ENCODE measurements at regions not wholly inside any gene's neighbourhood (a gene's known extent, or its start where the extent isn't known, plus 50 kb on each side); places are given as distances from the start of the nearest gene placed in this dataset.

DNA sequence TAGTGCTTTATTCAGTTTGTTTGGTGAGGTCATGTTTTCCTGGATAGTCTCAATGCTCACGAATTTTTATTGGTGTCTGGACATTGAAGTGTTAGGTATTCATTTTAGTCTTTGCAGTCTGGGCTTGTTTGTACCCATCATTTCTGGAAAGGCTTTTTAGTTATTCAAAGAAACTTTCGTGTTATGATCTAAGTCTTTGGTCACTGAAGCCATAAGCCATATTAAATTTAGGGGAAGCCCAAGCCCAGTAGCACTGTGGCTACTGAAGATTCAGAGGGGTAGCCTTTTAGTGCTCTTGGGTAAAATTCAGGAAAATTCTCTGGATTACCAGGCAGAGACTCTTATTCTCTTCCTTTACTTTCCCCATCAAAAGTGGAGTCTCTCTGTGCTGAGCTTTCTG lies 56.2 kb upstream of the PEX5L start:
- H3K9me3 ChIP-seq = no peaks in the 10 kb centered on the region
- no peak overlapping the region for H3K4me3 ChIP-seq
- ChIA-PET CTCF (no interaction called here), POLR2A (no interaction called here)
- no peak for ATAC-seq
- TF ChIP-seq ZC3H11A (IDR thresholded peaks at IDR 0.05) (no peak), RFX5 (IDR thresholded peaks at IDR 0.05) (no peak), RARB (CRISPR knock-in tag; IDR thresholded peaks at IDR 0.05) (no peak), MAFK (IDR thresholded peaks at IDR 0.05; ENCODE audit: partially characterized antibody) (no peak), POLR2A (IDR thresholded peaks at IDR 0.05; ENCODE audit: low read length) (no peak), RAD21 (conservative IDR thresholded peaks at IDR 0.05 in 1 of 2, IDR thresholded peaks at IDR 0.05 in 1 of 2) (no peak), RNF2 (IDR thresholded peaks at IDR 0.05; ENCODE audit: borderline replicate concordance, low read depth) (no peak), HOXA7 (CRISPR knock-in tag; IDR thresholded peaks at IDR 0.05) (no peak), JUN (IDR thresholded peaks at IDR 0.05) (no peak), JUNB (IDR thresholded peaks at IDR 0.05) (no peak), CHD4 (IDR thresholded peaks at IDR 0.05; ENCODE audit: borderline replicate concordance) (no peak), TFCP2L1 (CRISPR knock-in tag; IDR thresholded peaks at IDR 0.05) (no peak)
- TF ChIP-seq, protein P1, sequence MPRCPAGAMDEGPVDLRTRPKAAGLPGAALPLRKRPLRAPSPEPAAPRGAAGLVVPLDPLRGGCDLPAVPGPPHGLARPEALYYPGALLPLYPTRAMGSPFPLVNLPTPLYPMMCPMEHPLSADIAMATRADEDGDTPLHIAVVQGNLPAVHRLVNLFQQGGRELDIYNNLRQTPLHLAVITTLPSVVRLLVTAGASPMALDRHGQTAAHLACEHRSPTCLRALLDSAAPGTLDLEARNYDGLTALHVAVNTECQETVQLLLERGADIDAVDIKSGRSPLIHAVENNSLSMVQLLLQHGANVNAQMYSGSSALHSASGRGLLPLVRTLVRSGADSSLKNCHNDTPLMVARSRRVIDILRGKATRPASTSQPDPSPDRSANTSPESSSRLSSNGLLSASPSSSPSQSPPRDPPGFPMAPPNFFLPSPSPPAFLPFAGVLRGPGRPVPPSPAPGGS (IDR thresholded peaks at IDR 0.05) = no peak
- TF ChIP-seq, protein P2, sequence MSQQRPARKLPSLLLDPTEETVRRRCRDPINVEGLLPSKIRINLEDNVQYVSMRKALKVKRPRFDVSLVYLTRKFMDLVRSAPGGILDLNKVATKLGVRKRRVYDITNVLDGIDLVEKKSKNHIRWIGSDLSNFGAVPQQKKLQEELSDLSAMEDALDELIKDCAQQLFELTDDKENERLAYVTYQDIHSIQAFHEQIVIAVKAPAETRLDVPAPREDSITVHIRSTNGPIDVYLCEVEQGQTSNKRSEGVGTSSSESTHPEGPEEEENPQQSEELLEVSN (IDR thresholded peaks at IDR 0.05; ENCODE audit: borderline replicate concordance, low read depth) = no peak
- TF ChIP-seq, protein P3, sequence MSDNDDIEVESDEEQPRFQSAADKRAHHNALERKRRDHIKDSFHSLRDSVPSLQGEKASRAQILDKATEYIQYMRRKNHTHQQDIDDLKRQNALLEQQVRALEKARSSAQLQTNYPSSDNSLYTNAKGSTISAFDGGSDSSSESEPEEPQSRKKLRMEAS (IDR thresholded peaks at IDR 0.05) = no peak
- no peak overlapping the region for H3K4me2 ChIP-seq
- FAIRE-seq = no peak
- DNase-seq (ENCODE audit: low read depth in 1 of 2, low spot score in 1 of 2) = no peak
- H3K4me1 ChIP-seq = no peaks in the 10 kb centered on the region
- WGBS (ENCODE audit: missing lambda C conversion rate) = 0% methylated on average over 2 of the region's 2 CpGs
- H3K27ac ChIP-seq = no peak overlapping the region

DNA sequence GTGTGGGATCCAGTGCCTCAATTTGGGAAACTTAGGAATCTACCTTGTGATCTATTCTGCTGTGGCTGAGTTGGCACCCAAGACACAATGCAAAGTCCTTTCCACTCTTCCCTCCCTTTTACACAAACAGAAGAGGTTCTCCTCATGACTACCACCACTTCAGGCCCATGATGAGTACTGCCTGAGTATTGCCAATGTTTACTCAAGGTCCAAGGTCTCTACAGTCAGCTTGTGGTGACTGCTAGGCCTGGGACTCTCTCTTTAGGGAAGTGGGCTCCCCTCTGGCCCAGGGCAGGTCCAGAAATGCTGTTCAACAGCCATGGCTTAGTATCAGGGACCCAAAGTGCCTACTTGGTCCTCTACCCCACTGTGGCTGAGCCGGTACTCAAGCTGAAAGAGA lies 56.8 kb upstream of the PEX5L start:
- WGBS (ENCODE audit: missing lambda C conversion rate) = 33% methylated on average over 1 of the region's 1 CpG
- Histone ChIP-seq H3K27ac (no peak overlapping the region), H3K4me1 (no peaks in the 10 kb centered on the region), H3K4me2 (no peak overlapping the region), H3K9me3 (no peaks in the 10 kb centered on the region), H3K4me3 (no peak overlapping the region)
- no peak for FAIRE-seq
- CTCF ChIA-PET = no interaction called here
- no peak for ATAC-seq
- no peak for DNase-seq (ENCODE audit: low read depth in 1 of 2, low spot score in 1 of 2)
- POLR2A ChIA-PET = no interaction called here
- no peak for TF ChIP-seq TP53 (CRISPR knock-in tag; IDR thresholded peaks at IDR 0.05)
- no peak for TF ChIP-seq FOSB (CRISPR knock-in tag; IDR thresholded peaks at IDR 0.05)
- no peak for TF ChIP-seq JUNB (IDR thresholded peaks at IDR 0.05)
- TF ChIP-seq, protein P2 (IDR thresholded peaks at IDR 0.05; ENCODE audit: borderline replicate concordance, low read depth) = no peak
- TF ChIP-seq, protein P4, sequence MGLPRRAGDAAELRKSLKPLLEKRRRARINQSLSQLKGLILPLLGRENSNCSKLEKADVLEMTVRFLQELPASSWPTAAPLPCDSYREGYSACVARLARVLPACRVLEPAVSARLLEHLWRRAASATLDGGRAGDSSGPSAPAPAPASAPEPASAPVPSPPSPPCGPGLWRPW (IDR thresholded peaks at IDR 0.05) = no peak
- TF ChIP-seq FOSL2 (IDR thresholded peaks at IDR 0.05) = no peak
- TF ChIP-seq FOSL2 (CRISPR knock-in tag; IDR thresholded peaks at IDR 0.05) = no peak
- TF ChIP-seq, protein P5, sequence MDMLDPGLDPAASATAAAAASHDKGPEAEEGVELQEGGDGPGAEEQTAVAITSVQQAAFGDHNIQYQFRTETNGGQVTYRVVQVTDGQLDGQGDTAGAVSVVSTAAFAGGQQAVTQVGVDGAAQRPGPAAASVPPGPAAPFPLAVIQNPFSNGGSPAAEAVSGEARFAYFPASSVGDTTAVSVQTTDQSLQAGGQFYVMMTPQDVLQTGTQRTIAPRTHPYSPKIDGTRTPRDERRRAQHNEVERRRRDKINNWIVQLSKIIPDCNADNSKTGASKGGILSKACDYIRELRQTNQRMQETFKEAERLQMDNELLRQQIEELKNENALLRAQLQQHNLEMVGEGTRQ (IDR thresholded peaks at IDR 0.05) = no peak
- no peak for TF ChIP-seq SMC3 (IDR thresholded peaks at IDR 0.05)

DNA sequence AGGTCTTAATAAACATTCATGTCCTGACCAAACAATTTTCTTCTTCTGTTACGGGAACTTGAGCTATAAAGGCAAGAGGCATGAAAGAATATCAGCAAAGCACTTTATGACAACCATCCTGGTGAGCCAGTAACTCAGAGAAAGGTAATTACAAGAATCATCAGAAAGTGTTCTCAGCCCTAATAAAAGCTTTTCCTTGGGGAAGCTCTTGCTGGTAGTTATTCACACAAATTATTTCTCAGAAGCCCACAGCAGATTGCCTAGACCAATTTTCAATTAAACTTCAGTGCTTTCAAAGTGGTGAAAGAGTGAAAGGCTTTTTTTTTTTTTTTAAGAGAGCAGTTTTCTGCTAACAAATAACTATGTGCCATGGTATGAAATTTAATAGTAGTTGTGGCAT lies 60.9 kb upstream of the PEX5L start:
- Histone ChIP-seq H3K4me3 (no peak overlapping the region), H3K4me2 (no peak overlapping the region), H3K9me3 (no peaks in the 10 kb centered on the region), H3K4me1 (no peaks in the 10 kb centered on the region), H3K27ac (no peak overlapping the region)
- FAIRE-seq (no peak), DNase-seq (ENCODE audit: low read depth in 1 of 2, low spot score in 1 of 2) (no peak), ATAC-seq (no peak)
- ChIA-PET CTCF (no interaction called here), POLR2A (interaction anchor here (0.6 kb wide), 1 partner anchor 379 kb away, joined by 3 read pairs; no protein-coding TSS in a partner anchor)
- 4% methylated on average over 1 of the region's 1 CpG for WGBS (ENCODE audit: missing lambda C conversion rate)
- TF ChIP-seq SMC3 (IDR thresholded peaks at IDR 0.05) (no peak), ZC3H11A (IDR thresholded peaks at IDR 0.05) (no peak), HOXA7 (CRISPR knock-in tag; IDR thresholded peaks at IDR 0.05) (no peak), FOSB (CRISPR knock-in tag; IDR thresholded peaks at IDR 0.05) (no peak), ZFP36 (IDR thresholded peaks at IDR 0.05; ENCODE audit: borderline replicate concordance, partially characterized antibody) (no peak)
- TF ChIP-seq, protein P6, sequence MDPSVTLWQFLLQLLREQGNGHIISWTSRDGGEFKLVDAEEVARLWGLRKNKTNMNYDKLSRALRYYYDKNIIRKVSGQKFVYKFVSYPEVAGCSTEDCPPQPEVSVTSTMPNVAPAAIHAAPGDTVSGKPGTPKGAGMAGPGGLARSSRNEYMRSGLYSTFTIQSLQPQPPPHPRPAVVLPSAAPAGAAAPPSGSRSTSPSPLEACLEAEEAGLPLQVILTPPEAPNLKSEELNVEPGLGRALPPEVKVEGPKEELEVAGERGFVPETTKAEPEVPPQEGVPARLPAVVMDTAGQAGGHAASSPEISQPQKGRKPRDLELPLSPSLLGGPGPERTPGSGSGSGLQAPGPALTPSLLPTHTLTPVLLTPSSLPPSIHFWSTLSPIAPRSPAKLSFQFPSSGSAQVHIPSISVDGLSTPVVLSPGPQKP (IDR thresholded peaks at IDR 0.05; ENCODE audit: low read depth, low read length) = no peak
- TF ChIP-seq, protein P7, sequence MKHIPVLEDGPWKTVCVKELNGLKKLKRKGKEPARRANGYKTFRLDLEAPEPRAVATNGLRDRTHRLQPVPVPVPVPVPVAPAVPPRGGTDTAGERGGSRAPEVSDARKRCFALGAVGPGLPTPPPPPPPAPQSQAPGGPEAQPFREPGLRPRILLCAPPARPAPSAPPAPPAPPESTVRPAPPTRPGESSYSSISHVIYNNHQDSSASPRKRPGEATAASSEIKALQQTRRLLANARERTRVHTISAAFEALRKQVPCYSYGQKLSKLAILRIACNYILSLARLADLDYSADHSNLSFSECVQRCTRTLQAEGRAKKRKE (CRISPR knock-in tag; IDR thresholded peaks at IDR 0.05; ENCODE audit: low read depth) = no peak
